ENCODE measurements at regions not wholly inside any gene's neighbourhood (a gene's known extent, or its start where the extent isn't known, plus 50 kb on each side); places are given as distances from the start of the nearest gene placed in this dataset.

- no peak for TF ChIP-seq CTCF (IDR thresholded peaks at IDR 0.05; ENCODE audit: insufficient read depth, low read length, poor library complexity, severe bottlenecking)
- TF ChIP-seq EZH2phosphoT487 (conservative IDR thresholded peaks at IDR 0.05; ENCODE audit: low read length) = no peak
These were observed 338.2 kb upstream of the PREP start for GRCh38 chr6:105740946-105741645.
